ENCODE measurements at regions not wholly inside any gene's neighbourhood (a gene's known extent, or its start where the extent isn't known, plus 50 kb on each side); places are given as distances from the start of the nearest gene placed in this dataset.

DNA sequence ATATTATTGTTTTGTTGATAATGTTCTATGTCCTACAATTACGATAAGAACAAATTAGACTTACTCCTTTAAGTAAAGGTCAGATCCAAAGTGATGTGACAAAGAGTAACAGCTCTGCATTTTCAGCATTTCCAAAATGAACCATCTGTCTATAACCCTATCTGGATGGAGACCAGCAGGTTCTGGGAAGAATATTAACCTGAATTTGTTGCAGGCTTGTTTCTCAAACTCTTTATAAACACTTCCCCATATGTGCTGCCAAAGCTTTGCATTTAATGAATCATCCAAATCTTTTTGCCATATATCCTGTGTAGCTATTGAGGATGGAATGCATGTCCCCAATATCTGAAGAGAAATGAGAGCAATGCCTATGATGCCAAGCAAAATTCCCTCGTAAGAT, 198.9 kb upstream of the SLC27A6 start:
- no peaks in the 10 kb centered on the region for H3K27me3 ChIP-seq (ENCODE audit: control insufficient read depth, insufficient read depth, low read length)
- in situ Hi-C loops (cut with HindIII; ENCODE audit: low pct_unique_long_range_greater_than_20kb, low sequenced_read_pairs) (no loop called here), intact Hi-C loops (cut with micrococcal nuclease; ENCODE audit: unreplicated experiment) (no loop called here)
- TF ChIP-seq TCF7L2 (IDR thresholded peaks at IDR 0.05; ENCODE audit: low read depth, low read length), result no peak
- TF ChIP-seq, protein P1, sequence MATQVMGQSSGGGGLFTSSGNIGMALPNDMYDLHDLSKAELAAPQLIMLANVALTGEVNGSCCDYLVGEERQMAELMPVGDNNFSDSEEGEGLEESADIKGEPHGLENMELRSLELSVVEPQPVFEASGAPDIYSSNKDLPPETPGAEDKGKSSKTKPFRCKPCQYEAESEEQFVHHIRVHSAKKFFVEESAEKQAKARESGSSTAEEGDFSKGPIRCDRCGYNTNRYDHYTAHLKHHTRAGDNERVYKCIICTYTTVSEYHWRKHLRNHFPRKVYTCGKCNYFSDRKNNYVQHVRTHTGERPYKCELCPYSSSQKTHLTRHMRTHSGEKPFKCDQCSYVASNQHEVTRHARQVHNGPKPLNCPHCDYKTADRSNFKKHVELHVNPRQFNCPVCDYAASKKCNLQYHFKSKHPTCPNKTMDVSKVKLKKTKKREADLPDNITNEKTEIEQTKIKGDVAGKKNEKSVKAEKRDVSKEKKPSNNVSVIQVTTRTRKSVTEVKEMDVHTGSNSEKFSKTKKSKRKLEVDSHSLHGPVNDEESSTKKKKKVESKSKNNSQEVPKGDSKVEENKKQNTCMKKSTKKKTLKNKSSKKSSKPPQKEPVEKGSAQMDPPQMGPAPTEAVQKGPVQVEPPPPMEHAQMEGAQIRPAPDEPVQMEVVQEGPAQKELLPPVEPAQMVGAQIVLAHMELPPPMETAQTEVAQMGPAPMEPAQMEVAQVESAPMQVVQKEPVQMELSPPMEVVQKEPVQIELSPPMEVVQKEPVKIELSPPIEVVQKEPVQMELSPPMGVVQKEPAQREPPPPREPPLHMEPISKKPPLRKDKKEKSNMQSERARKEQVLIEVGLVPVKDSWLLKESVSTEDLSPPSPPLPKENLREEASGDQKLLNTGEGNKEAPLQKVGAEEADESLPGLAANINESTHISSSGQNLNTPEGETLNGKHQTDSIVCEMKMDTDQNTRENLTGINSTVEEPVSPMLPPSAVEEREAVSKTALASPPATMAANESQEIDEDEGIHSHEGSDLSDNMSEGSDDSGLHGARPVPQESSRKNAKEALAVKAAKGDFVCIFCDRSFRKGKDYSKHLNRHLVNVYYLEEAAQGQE (IDR thresholded peaks at IDR 0.05; ENCODE audit: insufficient read depth in 1 of 2, low read depth in 2 of 2, low read length in 1 of 2), result no peak
- TF ChIP-seq, protein P2, sequence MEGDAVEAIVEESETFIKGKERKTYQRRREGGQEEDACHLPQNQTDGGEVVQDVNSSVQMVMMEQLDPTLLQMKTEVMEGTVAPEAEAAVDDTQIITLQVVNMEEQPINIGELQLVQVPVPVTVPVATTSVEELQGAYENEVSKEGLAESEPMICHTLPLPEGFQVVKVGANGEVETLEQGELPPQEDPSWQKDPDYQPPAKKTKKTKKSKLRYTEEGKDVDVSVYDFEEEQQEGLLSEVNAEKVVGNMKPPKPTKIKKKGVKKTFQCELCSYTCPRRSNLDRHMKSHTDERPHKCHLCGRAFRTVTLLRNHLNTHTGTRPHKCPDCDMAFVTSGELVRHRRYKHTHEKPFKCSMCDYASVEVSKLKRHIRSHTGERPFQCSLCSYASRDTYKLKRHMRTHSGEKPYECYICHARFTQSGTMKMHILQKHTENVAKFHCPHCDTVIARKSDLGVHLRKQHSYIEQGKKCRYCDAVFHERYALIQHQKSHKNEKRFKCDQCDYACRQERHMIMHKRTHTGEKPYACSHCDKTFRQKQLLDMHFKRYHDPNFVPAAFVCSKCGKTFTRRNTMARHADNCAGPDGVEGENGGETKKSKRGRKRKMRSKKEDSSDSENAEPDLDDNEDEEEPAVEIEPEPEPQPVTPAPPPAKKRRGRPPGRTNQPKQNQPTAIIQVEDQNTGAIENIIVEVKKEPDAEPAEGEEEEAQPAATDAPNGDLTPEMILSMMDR (IDR thresholded peaks at IDR 0.05), result no peak
- TF ChIP-seq SIN3A (IDR thresholded peaks at IDR 0.05; ENCODE audit: borderline replicate concordance, insufficient read depth, low read depth, low read length), result no peak
- TF ChIP-seq POLR2AphosphoS5 (IDR thresholded peaks at IDR 0.05; ENCODE audit: low read depth, low read length), result no peak
- DNase-seq (ENCODE audit: low read depth, low spot score) (no peak), ATAC-seq (no peak)
- ChIA-PET POLR2A (no interaction called here), CTCF (no interaction called here)
- H3K4me1 ChIP-seq (ENCODE audit: control insufficient read depth, insufficient read depth, low read length), result no peaks in the 10 kb centered on the region
- H3K9me3 ChIP-seq (ENCODE audit: control insufficient read depth, insufficient read depth, low read depth, low read length), result no peaks in the 10 kb centered on the region
- BruUV-seq (replicated peaks), result no TSS peak
- H3K36me3 ChIP-seq (ENCODE audit: control insufficient read depth, insufficient read depth, low read length), result no peaks in the 10 kb centered on the region
- no peak overlapping the region for H3K4me3 ChIP-seq (ENCODE audit: low read depth in 2 of 2, low read length in 2 of 2)
- no peak overlapping the region for H3K27ac ChIP-seq (ENCODE audit: low read length)

DNA sequence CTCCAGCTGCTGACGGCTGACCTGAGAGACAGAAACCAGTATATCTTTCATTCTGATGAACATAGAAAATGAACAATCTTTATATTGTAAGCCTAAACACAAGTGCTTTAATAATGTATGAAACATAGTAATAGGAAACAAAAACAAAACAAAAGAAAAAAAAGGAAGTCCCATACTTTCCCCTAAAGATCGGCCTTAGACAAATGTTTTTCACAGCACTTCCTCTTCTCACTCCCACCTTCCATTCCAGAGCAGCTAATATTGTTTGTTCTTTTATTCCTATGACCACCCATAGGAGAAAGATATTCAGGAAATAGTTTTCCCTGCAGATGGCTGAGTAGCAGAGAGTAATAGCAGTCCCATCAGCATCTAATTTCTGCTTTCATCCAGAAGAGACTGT, 194.4 kb upstream of the SLC27A6 start:
- H3K4me3 ChIP-seq (ENCODE audit: low read depth in 2 of 2, low read length in 2 of 2), result no peak overlapping the region
- in situ Hi-C loops (cut with HindIII; ENCODE audit: low pct_unique_long_range_greater_than_20kb, low sequenced_read_pairs), result no loop called here
- no peaks in the 10 kb centered on the region for H3K4me1 ChIP-seq (ENCODE audit: control insufficient read depth, insufficient read depth, low read length)
- ATAC-seq (no peak), DNase-seq (ENCODE audit: low read depth, low spot score) (no peak)
- no peaks in the 10 kb centered on the region for H3K27me3 ChIP-seq (ENCODE audit: control insufficient read depth, insufficient read depth, low read length)
- no TSS peak for BruUV-seq (replicated peaks)
- ChIA-PET POLR2A (no interaction called here), CTCF (no interaction called here)
- TF ChIP-seq TCF7L2 (IDR thresholded peaks at IDR 0.05; ENCODE audit: low read depth, low read length) (no peak), POLR2AphosphoS5 (IDR thresholded peaks at IDR 0.05; ENCODE audit: low read depth, low read length) (no peak)
- TF ChIP-seq, protein P1 (IDR thresholded peaks at IDR 0.05; ENCODE audit: insufficient read depth in 1 of 2, low read depth in 2 of 2, low read length in 1 of 2), result no peak
- TF ChIP-seq, protein P2 (IDR thresholded peaks at IDR 0.05), result no peak
- H3K27ac ChIP-seq (ENCODE audit: low read length), result no peak overlapping the region
- H3K36me3 ChIP-seq (ENCODE audit: control insufficient read depth, insufficient read depth, low read length), result no peaks in the 10 kb centered on the region
- intact Hi-C loops (cut with micrococcal nuclease; ENCODE audit: unreplicated experiment), result no loop called here
- no peaks in the 10 kb centered on the region for H3K9me3 ChIP-seq (ENCODE audit: control insufficient read depth, insufficient read depth, low read depth, low read length)
